ENCODE measurements at regions not wholly inside any gene's neighbourhood (a gene's known extent, or its start where the extent isn't known, plus 50 kb on each side); places are given as distances from the start of the nearest gene placed in this dataset.

- in situ Hi-C loops (cut with MboI; ENCODE audit: low pct_unique_long_range_greater_than_20kb, low sequenced_read_pairs) = no loop called here
- no peak for DNase-seq
Measured at GRCh38 chr5:147148715-147149114, 86.1 kb upstream of the STK32A start.

GRCh38 chr5:147152086-147152485 lies 82.7 kb upstream of the STK32A start:
- no peak for DNase-seq
- in situ Hi-C loops (cut with MboI; ENCODE audit: low pct_unique_long_range_greater_than_20kb, low sequenced_read_pairs) = no loop called here

- in situ Hi-C loops (cut with MboI; ENCODE audit: low pct_unique_long_range_greater_than_20kb, low sequenced_read_pairs) = no loop called here
- DNase-seq = no peak
Measured at GRCh38 chr5:147154809-147155208, 80.0 kb upstream of the STK32A start.

- no peak for DNase-seq
- in situ Hi-C loops (cut with MboI; ENCODE audit: low pct_unique_long_range_greater_than_20kb, low sequenced_read_pairs) = no loop called here
Measured at GRCh38 chr5:147156012-147156411, 78.8 kb upstream of the STK32A start.

GRCh38 chr5:147160902-147161700 lies 73.7 kb upstream of the STK32A start:
- DNase-seq = no peak
- in situ Hi-C loops (cut with MboI; ENCODE audit: low pct_unique_long_range_greater_than_20kb, low sequenced_read_pairs) = no loop called here

GRCh38 chr5:147162740-147163139 lies 72.1 kb upstream of the STK32A start:
- no peak for DNase-seq
- in situ Hi-C loops (cut with MboI; ENCODE audit: low pct_unique_long_range_greater_than_20kb, low sequenced_read_pairs) = no loop called here

- in situ Hi-C loops (cut with MboI; ENCODE audit: low pct_unique_long_range_greater_than_20kb, low sequenced_read_pairs) = no loop called here
- DNase-seq = no peak
Measured at GRCh38 chr5:147167529-147167928, 67.3 kb upstream of the STK32A start.

- in situ Hi-C loops (cut with MboI; ENCODE audit: low pct_unique_long_range_greater_than_20kb, low sequenced_read_pairs) = no loop called here
- no peak for DNase-seq
Measured at GRCh38 chr5:147168578-147169327, 66.1 kb upstream of the STK32A start.

GRCh38 chr5:147169399-147169798 lies 65.4 kb upstream of the STK32A start:
- no peak for DNase-seq
- in situ Hi-C loops (cut with MboI; ENCODE audit: low pct_unique_long_range_greater_than_20kb, low sequenced_read_pairs) = no loop called here

GRCh38 chr5:147169901-147170300 lies 64.9 kb upstream of the STK32A start:
- no peak for DNase-seq
- in situ Hi-C loops (cut with MboI; ENCODE audit: low pct_unique_long_range_greater_than_20kb, low sequenced_read_pairs) = no loop called here

- in situ Hi-C loops (cut with MboI; ENCODE audit: low pct_unique_long_range_greater_than_20kb, low sequenced_read_pairs) = no loop called here
- no peak for DNase-seq
Measured at GRCh38 chr5:147170603-147171002, 64.2 kb upstream of the STK32A start.

- DNase-seq = no peak
- in situ Hi-C loops (cut with MboI; ENCODE audit: low pct_unique_long_range_greater_than_20kb, low sequenced_read_pairs) = loop anchor here (25.0 kb wide), 1 partner anchor 637 kb away; no protein-coding TSS in a partner anchor
Measured at GRCh38 chr5:147174671-147175265, 60.1 kb upstream of the STK32A start.

- in situ Hi-C loops (cut with MboI; ENCODE audit: low pct_unique_long_range_greater_than_20kb, low sequenced_read_pairs) = loop anchor here (25.0 kb wide), 1 partner anchor 638 kb away; no protein-coding TSS in a partner anchor
- no peak for DNase-seq
Measured at GRCh38 chr5:147175516-147176097, 59.2 kb upstream of the STK32A start.

GRCh38 chr5:147176422-147176821 lies 58.4 kb upstream of the STK32A start:
- in situ Hi-C loops (cut with MboI; ENCODE audit: low pct_unique_long_range_greater_than_20kb, low sequenced_read_pairs) = loop anchor here (25.0 kb wide), 1 partner anchor 639 kb away; no protein-coding TSS in a partner anchor
- no peak for DNase-seq

GRCh38 chr5:147177125-147177840 lies 57.5 kb upstream of the STK32A start:
- in situ Hi-C loops (cut with MboI; ENCODE audit: low pct_unique_long_range_greater_than_20kb, low sequenced_read_pairs) = loop anchor here (25.0 kb wide), 1 partner anchor 640 kb away; no protein-coding TSS in a partner anchor

GRCh38 chr5:147179562-147180147 lies 55.2 kb upstream of the STK32A start:
- no peak for DNase-seq
- in situ Hi-C loops (cut with MboI; ENCODE audit: low pct_unique_long_range_greater_than_20kb, low sequenced_read_pairs) = loop anchor here (25.0 kb wide), 1 partner anchor 642 kb away; no protein-coding TSS in a partner anchor

More at GRCh38 chr5:147177125-147177840, 57.5 kb upstream of the STK32A start:
- no peak for DNase-seq

- in situ Hi-C loops (cut with MboI; ENCODE audit: low pct_unique_long_range_greater_than_20kb, low sequenced_read_pairs) = loop anchor here (25.0 kb wide), 1 partner anchor 643 kb away; no protein-coding TSS in a partner anchor
- DNase-seq = no peak
Measured at GRCh38 chr5:147180751-147181150, 54.1 kb upstream of the STK32A start.

Data from KBM-7 (cell line).